Suprapubic skin (tissue), 4 donors: ENCODE measurements at regions not wholly inside any gene's neighbourhood (a gene's known extent, or its start where the extent isn't known, plus 50 kb on each side); places are given as distances from the start of the nearest gene placed in this dataset.

Experiments
- DNase-seq, 2 donors: peaks; one replicate each; pipeline ENCODE4 v3.0.0-alpha.2; 2019; ENCODE audit warnings: low spot score in 2 of 2
- H3K27ac ChIP-seq: fragments of 200-600 bp; sonication (generic); one replicate; pipeline ENCODE4 v1.5.1; 2019
- H3K27me3 ChIP-seq: fragments of 200-600 bp; sonication (generic); one replicate; pipeline ENCODE4 v1.5.1; 2019
- H3K36me3 ChIP-seq: fragments of 200-600 bp; sonication (generic); one replicate; pipeline ENCODE4 v1.5.1; 2019
- H3K4me1 ChIP-seq: fragments of 200-600 bp; sonication (generic); one replicate; pipeline ENCODE4 v1.5.1; 2019
- H3K4me3 ChIP-seq: fragments of 200-600 bp; sonication (generic); one replicate; pipeline ENCODE4 v1.5.1; 2019; ENCODE audit warnings: mild to moderate bottlenecking
- H3K9me3 ChIP-seq: fragments of 200-600 bp; sonication (generic); one replicate; pipeline ENCODE4 v1.5.1; 2019
- CTCF ChIP-seq, 2 donors: fragments of 200-600 bp in 1 of 2; fragments of 450-650 bp in 1 of 2; sonication (generic) in 1 of 2; IDR thresholded peaks; one replicate each; pipeline ENCODE4 v1.5.1; 2016 to 2019; ENCODE audit warnings: antibody characterized with exemption in 2 of 2, mild to moderate bottlenecking in 1 of 2, moderate library complexity in 1 of 2
- EP300 ChIP-seq: sonication (generic); formaldehyde crosslinking; IDR thresholded peaks from one replicate; pipeline ENCODE4 v1.6.1; 2017; ENCODE audit warnings: antibody characterized with exemption
- POLR2A ChIP-seq, 2 donors: fragments of 450-650 bp; IDR thresholded peaks; one replicate each; pipeline ENCODE4 v1.6.1; 2017; ENCODE audit warnings: antibody characterized with exemption in 2 of 2, mild to moderate bottlenecking in 2 of 2, moderate library complexity in 2 of 2
- POLR2AphosphoS5 ChIP-seq, 3 donors: sonication (generic); formaldehyde crosslinking; IDR thresholded peaks; one replicate each; pipeline ENCODE4 v1.6.1; 2017; ENCODE audit warnings: antibody characterized with exemption in 3 of 3
- whole genome bisulfite sequencing: methylation state at CpG from one replicate; pipeline ENCODE4 v1.1.5; 2018; 5-methylcytosine and 5-hydroxymethylcytosine counted together

- Histone ChIP-seq H3K4me3 (no peak overlapping the region), H3K4me1 (no peaks in the 10 kb centered on the region), H3K36me3 (no peaks in the 10 kb centered on the region), H3K27ac (no peak overlapping the region), H3K27me3 (no peaks in the 10 kb centered on the region), H3K9me3 (peaks cover 13% of the 10 kb centered on the region)
- WGBS, result 92% methylated on average over 1 of the region's 1 CpG
- no peak for TF ChIP-seq POLR2AphosphoS5 (IDR thresholded peaks at IDR 0.05)
- no peak for DNase-seq
Measured at GRCh38 chr6:81630719-81631118, 121.8 kb downstream of the TENT5A start.

GRCh38 chr6:81625216-81625615 is 127.3 kb downstream of the TENT5A start:
- Histone ChIP-seq H3K9me3 (peaks cover 7% of the 10 kb centered on the region), H3K27me3 (no peaks in the 10 kb centered on the region), H3K4me1 (no peaks in the 10 kb centered on the region), H3K36me3 (no peaks in the 10 kb centered on the region), H3K27ac (no peak overlapping the region), H3K4me3 (no peak overlapping the region)
- 100% methylated on average over 1 of the region's 1 CpG for WGBS
- no peak for TF ChIP-seq CTCF (IDR thresholded peaks at IDR 0.05)
- no peak for TF ChIP-seq POLR2AphosphoS5 (IDR thresholded peaks at IDR 0.05)
- no peak for TF ChIP-seq EP300
- TF ChIP-seq POLR2A (IDR thresholded peaks at IDR 0.05), result no peak
- DNase-seq, result no peak

GRCh38 chr6:81624453-81624852 is 128.0 kb downstream of the TENT5A start:
- no peak for DNase-seq
- WGBS, result 95% methylated on average over 1 of the region's 1 CpG
- Histone ChIP-seq H3K27ac (no peak overlapping the region), H3K9me3 (no peaks in the 10 kb centered on the region), H3K36me3 (no peaks in the 10 kb centered on the region), H3K4me3 (no peak overlapping the region), H3K27me3 (no peaks in the 10 kb centered on the region), H3K4me1 (no peaks in the 10 kb centered on the region)
- TF ChIP-seq EP300 (no peak), POLR2AphosphoS5 (IDR thresholded peaks at IDR 0.05) (no peak), CTCF (IDR thresholded peaks at IDR 0.05) (no peak), POLR2A (IDR thresholded peaks at IDR 0.05) (no peak)

- Histone ChIP-seq H3K4me3 (no peak overlapping the region), H3K9me3 (no peaks in the 10 kb centered on the region), H3K36me3 (no peaks in the 10 kb centered on the region), H3K27me3 (no peaks in the 10 kb centered on the region), H3K27ac (no peak overlapping the region), H3K4me1 (no peaks in the 10 kb centered on the region)
- TF ChIP-seq CTCF (IDR thresholded peaks at IDR 0.05) (no peak), POLR2AphosphoS5 (IDR thresholded peaks at IDR 0.05) (no peak), EP300 (no peak), POLR2A (IDR thresholded peaks at IDR 0.05) (no peak)
- DNase-seq, result no peak
Measured at GRCh38 chr6:81623106-81623759, 129.2 kb downstream of the TENT5A start.

DNA sequence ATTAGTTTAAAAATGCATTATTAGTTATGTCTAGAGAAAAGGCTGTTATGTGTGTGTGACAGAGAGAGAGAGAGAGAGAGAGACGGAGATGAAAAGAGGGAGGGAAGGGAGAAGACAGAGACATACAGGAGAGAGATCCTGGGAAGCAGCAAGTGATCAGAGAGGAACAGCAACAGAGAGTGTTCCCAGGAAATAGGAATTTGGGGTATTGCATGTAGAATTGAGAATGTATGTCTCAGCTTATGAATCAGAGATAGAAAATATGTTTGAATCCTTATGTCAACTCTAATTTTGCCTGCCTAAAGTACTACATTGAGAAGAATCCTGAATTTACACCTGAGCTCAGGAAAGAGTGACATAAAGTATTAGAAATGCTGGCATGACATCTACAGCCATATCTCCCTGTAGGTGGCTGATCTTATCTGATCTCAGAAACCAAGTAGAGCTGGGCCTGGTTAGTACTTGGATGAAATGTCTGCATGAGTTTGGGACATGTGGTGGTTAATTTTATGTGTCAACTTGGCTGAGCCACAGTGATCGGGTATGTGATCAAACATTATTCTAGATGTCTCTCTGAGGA is 130.6 kb downstream of the TENT5A start:
- Histone ChIP-seq H3K4me3 (no peak overlapping the region), H3K27ac (no peak overlapping the region), H3K9me3 (no peaks in the 10 kb centered on the region), H3K27me3 (no peaks in the 10 kb centered on the region), H3K4me1 (no peaks in the 10 kb centered on the region), H3K36me3 (no peaks in the 10 kb centered on the region)
- WGBS, result 91% methylated on average over 2 of the region's 2 CpGs
- no peak for DNase-seq
- TF ChIP-seq EP300 (no peak), POLR2AphosphoS5 (IDR thresholded peaks at IDR 0.05) (no peak), CTCF (IDR thresholded peaks at IDR 0.05) (no peak), POLR2A (IDR thresholded peaks at IDR 0.05) (no peak)
